ENCODE measurements at regions not wholly inside any gene's neighbourhood (a gene's known extent, or its start where the extent isn't known, plus 50 kb on each side); places are given as distances from the start of the nearest gene placed in this dataset.

GRCh38 chr6:91540902-91541301 is 954.0 kb upstream of the MAP3K7 start:
- TF ChIP-seq, protein P1, sequence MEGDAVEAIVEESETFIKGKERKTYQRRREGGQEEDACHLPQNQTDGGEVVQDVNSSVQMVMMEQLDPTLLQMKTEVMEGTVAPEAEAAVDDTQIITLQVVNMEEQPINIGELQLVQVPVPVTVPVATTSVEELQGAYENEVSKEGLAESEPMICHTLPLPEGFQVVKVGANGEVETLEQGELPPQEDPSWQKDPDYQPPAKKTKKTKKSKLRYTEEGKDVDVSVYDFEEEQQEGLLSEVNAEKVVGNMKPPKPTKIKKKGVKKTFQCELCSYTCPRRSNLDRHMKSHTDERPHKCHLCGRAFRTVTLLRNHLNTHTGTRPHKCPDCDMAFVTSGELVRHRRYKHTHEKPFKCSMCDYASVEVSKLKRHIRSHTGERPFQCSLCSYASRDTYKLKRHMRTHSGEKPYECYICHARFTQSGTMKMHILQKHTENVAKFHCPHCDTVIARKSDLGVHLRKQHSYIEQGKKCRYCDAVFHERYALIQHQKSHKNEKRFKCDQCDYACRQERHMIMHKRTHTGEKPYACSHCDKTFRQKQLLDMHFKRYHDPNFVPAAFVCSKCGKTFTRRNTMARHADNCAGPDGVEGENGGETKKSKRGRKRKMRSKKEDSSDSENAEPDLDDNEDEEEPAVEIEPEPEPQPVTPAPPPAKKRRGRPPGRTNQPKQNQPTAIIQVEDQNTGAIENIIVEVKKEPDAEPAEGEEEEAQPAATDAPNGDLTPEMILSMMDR (IDR thresholded peaks at IDR 0.05; ENCODE audit: poor library complexity, severe bottlenecking), result no peak
- TF ChIP-seq EZH2 (IDR thresholded peaks at IDR 0.05; ENCODE audit: borderline replicate concordance, insufficient read depth, low read length, poor library complexity, severe bottlenecking) (no peak), REST (IDR thresholded peaks at IDR 0.05; ENCODE audit: borderline replicate concordance) (no peak), EP300 (conservative IDR thresholded peaks at IDR 0.05; ENCODE audit: poor library complexity, severe bottlenecking) (no peak), RAD21 (conservative IDR thresholded peaks at IDR 0.05) (no peak), POLR2AphosphoS5 (IDR thresholded peaks at IDR 0.05) (no peak)
